ENCODE measurements at regions not wholly inside any gene's neighbourhood (a gene's known extent, or its start where the extent isn't known, plus 50 kb on each side); places are given as distances from the start of the nearest gene placed in this dataset.

DNA sequence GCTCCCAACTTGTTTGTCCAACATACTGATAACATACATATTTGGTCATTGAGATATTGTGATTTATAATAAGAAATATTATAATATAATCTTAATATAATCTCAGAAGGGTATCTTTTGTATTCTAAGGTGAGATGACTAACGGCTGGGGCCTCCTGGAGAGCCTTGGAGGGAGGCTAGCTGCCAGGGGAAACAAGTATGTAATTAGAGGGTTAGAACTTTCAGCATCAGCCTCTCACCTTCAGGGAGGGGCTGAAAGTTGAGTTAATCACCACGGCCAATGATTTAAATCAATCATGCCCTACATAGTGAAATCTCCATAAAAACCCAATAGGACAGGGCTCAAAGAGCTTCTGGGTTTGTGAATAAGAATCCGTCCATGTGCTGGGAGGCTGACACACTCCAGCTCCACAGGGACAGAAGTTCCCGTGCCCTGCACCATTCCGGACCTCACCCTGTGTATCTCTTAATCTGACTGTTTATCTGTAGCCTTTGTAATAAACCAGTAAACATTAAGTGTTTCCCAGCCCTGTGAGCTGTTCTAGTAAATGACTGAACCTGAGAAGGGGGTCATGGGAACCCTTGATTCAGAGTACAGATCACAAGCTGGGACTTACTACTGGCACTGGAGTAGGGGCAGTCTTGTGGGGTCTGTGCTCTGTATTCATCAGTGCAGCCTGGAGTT is 86.3 kb upstream of the STEAP1B start:
- DNase-seq: no peak

DNA sequence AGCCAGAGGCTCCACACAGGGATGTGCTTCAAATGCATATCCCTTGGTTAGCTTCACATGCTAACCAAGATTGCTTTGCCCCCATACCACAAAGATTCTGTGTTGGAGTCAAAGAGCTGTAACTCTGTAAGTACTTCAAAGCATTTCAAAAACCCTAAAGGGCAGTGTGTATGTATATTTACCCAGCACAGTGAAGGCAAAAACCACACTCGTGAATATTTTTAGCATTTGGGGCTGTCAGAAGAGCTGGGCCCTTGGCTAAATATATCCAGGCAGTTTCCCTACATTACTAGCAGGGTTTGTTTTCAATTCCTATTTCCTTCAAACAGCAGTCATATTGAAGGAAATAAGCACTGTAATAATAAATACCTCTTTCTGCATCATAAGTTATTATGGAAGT is 84.2 kb upstream of the STEAP1B start:
- no peak for DNase-seq

DNA sequence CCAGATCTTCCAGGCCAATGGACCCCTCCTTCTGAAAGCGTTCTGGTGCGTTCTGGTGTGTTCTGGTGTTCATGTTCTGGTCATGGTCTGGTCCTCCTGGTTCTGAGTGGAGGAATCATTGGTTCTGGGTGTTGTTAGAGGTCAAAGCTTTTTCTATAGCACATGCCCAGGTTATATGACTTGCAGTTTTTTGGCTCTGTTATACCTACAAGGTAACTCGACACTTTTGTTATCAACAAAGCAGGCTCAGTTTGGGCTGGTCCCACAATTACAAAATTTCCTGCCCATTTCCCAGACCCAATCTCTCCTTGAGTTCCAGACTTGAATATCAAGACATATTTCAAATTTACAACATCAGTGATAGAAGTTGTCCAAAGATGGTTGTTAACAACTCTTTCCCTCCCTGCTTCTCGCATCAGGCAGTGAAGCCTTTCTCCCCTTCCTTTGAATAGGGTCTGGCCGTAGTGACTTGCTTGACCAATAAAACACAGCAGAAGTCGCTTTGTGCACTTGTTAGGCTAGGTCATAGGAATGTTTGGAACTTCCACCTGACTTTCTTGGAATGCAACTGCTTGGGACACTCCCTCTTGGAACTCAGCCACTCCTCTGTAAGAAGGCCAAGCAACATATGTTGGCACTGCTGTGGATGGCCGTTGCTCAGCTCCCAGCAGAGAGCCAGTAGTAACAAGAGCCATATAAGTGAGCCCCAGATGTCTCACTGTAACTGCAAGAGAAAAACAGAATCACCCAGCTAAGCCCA is 83.1 kb upstream of the STEAP1B start:
- peak; percentile 85 for DNase-seq

DNA sequence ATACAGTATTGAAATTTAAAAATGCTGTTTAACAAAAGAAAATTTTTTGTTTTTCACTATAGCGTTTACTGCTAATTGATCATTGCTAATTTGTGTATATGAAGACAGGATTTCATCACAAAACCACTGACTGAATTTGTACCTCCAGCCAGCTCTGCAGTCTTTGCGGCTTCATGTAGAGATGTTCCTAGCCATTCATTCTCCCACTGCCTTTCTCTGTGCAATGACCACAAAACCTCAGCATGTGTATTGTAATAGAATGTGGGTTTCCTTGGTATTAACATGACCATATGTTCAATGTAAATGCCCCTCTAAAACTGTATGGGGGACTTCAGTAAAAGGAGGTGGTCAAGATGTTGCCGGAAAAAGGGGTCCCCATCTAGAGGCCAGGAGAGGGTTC is 81.1 kb upstream of the STEAP1B start:
- peak; percentile 54 for DNase-seq

DNA sequence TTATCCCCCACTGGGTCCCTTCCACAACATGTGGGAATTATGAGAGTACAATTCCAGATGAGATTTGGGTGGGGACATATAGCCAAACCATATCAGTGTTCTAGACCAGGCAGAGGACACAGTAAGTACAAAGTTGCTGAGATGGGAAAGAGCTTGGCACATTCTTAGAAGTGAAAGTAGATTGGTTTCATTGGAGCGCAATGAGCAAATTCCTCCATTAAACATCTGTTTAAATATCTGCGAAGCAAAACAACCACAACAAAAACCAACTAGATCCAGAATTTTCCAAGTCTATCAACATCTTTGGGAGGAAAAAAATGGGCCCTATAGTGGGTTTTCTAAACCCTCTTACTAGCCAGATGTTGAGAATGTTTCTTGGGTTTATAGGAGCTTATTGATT is 80.0 kb upstream of the STEAP1B start:
- no peak for DNase-seq

DNA sequence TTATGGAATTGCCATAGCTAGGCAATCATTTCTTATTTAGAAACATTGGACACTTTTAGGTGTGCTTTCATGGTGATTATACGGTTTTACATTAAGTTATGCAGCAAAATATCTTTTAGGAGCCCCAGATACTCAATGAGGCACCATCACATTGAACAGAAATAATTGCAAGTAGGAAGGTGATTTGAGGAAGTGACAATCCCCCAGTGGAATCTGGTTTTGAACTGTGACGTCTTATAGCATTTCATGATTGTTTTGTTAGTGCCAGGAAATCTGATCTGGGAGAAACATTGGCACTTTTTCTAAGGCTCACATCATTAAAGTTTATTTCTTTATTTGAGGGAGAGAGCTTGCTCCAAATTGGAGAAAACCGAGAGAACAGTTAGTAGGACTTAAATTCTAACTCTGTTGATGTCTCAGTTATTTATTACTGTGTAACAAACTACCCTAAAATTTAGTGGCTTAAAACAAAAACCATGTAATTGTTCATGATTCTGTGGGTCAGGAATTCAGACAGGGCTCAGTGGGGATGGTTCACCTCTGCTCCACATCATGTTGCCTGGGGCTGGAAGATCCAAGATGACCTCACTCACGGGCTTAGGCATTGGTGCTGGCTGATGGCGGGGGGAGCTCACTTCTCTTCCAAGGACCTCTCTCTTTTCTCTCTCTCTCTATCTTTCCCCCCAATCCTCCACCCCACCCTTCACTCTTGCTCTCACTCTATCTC is 78.2 kb upstream of the STEAP1B start:
- peak; percentile 46 for DNase-seq

DNA sequence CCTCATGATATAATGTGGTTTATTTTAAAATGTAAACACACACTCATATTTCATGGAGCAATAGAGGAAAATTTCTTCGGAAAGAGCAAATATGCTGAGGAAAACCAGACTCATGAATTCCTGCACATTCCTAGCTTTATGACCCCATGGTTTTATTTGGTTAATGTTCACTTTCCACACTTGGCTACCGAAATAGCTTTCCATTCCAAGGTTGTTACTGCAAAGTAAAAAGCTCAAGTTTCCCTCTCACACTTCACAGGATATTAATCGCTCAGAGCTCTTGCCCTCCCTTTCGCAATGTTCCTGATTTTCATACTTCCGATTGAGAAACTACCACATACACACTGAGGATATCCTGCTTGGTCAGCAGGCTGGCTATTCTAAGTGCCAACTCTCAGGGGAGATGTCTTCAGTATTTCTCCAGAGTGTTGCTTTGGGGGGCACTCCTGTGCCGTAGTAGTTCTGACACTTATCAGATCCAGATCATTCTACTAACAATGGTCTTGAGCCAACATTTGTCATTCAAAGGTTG is 77.5 kb upstream of the STEAP1B start:
- DNase-seq: peak; percentile 97

DNA sequence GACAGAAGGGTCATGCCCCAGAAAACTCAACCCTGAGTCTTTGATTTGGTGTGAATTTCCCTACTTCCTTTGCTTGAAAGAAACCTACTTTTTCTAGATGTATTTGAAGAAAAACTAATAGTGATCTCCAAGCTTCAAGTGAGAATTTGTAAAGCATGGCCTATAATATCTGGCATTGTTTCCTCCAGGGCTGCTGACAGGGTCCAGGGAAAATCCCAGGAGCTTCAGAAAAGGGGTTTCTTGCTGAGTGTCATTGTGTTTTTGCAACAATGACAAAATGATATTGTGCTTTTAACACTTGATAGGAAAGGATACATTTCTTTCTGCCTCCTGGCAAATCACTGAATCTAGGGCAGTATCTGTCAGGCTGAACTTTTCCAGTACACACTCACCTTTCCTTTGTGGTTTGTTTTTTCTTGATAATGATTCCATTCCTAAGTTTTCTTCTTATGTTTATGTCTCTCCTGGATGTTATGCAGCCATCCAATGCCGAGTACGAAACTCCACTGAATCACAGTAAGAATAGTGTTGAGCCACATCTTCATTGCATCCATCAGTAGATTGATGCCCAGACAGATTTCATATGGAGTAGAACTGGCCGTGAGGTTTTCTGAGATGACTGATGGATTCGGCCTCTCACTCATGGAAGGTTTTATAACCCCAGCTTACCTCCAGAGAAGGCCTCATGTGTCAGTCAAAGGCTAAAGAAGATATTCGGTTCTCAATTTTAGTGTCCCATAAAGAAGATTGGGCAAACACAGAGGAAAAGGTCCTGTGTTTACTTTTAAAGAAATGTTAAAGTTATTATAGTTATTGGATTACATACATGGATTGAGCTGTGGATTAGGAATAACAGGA is 76.9 kb upstream of the STEAP1B start:
- no peak for DNase-seq

DNA sequence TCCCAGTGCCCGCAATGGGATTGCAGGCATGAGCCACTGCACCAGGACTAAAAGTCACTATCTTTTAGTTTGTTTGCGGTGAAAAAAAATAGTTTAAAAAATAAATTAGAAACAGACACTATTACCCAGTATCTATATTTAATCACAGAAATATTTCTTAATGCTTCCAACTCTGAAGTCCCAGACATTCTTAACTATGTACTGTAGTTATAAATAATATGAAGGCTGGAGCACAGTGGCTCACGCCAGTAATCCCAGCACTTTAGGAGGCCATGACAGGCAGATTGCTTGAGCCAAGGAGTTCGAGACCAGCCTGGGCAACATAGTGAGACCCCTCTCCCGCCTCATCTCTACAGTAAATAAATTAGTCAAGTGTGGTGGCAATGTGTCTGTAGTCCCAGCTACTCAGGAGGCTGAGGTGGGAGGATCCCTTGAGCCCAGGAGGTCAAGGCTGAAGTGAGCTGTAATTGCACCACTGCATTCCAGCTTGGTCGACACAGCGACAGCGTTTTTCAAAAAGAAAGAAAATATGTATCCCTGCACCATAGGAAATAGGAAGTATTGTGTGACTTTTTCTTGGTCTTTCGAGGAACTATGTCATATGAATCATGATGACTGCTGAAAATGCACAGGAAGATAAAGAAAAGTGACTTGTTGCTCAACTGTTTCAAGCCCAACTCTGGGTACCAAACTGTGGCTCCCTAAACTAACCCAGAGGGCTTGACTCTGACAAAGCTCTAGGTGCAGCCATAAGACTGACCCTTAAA is 74.9 kb upstream of the STEAP1B start:
- DNase-seq: peak; percentile 55

DNA sequence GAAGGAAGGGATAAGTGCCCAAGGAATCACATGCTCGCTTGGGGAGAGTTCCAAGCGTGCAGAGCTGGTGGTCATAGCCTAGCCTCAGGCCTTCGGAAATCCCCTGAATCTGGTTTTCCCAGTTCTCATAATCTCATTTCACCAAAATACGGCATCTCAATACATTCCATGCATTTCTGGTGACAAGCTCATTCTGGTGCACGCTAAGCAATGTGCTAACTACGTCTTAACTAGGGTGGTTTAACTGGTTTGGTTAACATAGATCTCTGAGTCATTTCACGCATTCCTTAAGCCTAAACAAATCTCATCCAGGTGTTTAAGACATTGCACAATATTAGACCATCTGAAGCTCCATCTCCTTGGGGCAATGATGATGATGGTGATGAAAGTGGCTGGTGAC is 72.9 kb upstream of the STEAP1B start:
- peak; percentile 51 for DNase-seq

DNA sequence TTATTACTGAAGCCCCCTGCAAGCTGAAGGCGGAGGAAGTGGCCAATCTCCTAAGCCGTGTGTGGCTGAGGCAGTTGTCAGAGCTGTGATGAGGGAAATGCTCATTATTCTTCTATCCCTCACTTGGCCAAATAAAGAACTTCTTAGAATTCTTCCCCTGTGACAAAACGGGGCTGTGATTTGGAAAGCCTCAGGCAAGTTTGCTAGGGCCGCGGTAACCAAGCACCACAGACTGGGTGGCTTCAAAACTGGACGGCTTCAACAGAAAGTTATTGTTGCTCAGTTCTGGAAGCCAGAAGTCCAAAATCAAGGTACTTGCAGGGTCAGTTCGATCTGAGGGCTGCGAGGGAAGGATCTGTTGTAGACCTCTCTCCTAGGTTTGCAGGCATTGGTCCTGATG is 72.3 kb upstream of the STEAP1B start:
- peak; percentile 2 for DNase-seq

DNA sequence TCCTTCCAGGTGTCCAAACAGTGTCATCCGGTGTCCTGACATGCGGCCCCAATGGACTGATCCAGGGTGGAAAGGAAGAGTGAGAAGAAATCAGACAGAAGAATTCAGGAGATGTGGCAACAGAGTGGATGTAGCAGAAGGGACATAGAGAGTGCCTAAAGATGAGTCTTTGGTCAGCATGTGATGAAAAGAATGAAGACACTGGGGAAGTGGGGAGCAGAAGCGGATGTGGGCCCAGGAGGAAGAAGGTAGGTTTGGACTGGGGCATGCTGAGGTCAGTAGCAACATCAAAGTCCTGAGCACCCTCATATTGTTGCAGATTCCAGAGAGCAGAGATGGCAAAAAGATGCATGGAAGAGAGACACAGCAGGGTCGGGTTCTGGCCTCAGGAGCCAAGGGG is 71.8 kb upstream of the STEAP1B start:
- DNase-seq: no peak

DNA sequence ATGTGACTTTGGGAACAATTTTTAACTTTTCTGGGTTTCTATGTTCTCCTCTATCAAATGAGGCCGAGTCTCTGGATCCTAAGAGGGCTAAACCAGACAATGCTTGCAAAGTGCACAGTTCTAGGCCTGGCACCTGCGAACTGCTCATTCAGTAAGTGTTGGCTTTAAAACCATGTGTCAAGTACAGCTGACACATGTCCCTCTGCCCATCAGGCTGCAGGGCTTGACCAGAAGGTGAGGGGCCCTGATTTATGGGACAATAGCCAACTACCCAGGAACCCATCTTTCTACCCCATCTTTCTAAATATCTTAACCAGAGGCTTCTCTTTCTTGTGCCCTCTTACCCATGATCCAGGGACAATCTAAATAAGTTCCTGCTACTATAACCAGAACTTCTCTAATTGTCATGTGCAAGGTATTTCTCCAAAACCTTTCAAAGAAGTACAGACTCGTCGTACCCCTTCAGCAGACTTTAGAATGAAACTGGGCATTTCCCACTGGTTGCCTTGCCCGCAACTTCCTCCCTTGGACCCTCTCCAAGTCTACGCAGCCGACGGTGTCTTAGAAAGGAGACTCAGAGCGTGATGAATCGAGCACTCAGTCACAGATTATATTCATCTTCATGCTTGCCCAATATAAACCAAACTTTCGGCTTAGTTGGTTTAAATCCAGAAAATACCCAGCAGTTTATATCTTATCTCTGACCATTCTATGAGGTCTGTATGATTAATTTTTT is 69.8 kb upstream of the STEAP1B start:
- DNase-seq: no peak

DNA sequence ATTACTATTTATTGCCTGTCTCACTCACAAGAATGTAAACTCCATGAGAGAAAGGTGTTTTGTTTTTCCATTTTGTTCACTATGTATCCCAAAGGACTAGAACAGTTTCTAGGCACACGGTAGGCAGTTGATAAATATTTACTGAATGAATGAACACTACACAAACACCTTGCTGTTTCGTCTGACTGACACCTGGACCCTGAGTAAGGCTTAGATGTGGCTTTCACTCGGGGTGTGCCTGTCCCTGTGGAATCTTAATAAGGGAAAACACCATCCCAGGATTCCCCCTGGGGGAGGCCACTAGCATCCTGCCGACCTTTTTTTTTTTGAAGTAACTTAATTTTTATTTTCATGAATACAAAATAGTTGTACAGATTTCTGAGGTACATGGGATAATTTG is 66.6 kb upstream of the STEAP1B start:
- no peak for DNase-seq

DNA sequence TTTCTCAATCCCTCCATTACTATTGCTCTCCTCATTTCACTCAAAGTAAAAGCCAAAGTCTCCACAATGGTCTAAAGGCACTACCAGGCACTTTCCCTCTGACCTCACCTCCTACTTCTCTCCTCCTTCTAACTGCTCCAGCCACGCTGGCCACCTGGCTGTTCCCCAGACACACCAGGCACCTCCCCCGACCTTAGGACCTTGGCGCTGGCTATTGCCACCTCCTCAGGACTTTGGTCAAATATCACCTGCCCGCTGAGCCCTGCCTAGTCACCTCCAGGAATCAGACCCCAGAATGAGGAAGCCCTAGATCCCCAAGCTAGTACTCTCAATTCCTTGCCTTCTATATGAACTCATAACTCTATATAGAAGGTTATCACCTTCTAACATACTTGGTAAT is 66.2 kb upstream of the STEAP1B start:
- no peak for DNase-seq

DNA sequence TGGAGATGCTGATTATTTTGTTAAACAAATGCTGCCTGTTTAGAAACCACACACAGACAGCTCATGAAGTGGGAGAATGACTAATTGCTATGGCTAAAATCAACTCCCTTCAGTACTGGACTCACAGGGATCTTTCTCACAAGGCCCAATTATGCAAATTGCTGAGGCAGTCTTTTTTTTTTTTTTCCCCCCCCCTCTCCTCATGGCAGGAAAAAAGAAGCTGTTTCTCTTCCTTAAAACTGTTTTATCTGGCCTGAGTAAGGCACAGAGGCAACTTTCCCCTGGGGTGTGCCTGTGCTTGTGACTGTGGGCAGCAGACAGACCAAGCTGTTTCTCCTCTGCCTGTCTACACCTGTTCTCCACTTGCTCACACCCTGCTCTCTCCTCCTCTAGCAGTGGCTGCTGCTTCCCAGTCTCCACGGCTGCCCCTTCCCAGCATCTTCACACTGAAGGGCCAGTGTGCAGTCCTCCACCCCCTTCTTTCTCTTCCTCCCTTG is 65.4 kb upstream of the STEAP1B start:
- DNase-seq: peak; percentile 67

DNA sequence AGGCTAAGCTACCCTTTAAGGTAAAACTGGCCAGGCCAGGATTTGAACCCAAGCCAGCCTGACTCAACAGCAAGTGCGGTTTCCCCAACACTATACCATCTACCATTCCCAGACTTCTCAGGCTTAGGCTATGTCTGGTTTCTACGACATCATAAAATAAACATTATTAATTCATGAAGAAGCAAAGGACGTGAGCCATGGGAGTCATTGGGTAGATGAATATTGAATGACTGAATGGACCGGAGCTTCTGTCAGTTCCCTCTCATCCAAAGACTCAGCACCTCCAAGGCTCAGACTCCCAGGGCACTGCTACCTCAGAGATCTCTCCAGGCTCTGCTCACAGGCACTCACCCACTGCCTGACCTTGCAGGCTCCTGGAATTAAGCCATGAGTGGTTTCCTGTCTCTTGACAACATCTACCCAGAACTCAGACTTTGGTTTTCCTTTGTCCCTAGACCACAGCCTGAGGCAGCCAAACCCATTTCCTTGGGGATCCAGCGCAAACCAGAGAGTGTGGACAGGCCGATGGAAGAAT is 64.6 kb upstream of the STEAP1B start:
- DNase-seq: peak; percentile 96

DNA sequence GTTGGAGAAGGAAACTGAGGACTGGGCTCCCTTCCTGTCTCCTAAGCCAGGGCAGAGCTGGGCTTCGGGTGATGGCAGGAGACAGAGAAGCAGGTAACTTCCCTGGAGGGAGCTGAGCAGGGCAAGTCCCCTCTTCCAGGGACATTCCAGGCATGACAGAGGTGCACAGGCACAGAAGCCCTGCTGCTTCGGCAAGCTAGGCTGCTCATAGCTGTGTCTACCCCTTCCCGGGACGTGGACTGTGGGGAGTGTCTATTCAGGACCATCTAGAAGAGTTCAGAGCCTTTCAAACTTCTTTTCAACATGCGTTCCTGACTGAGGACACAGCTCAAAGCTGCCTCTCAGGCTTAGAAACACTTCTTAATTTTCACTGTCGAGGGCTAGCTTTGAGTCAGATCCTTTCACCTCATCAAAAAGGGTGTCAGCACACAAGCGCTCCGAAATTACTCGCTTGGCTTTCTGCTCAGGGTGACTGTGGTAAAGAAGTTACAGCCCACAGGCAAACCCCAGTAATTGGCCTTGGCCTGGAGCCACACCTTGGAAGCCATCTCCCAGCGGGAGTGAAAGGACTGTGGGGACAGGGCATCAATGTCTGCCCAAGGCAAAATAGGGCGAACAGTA is 63.7 kb upstream of the STEAP1B start:
- DNase-seq: peak; percentile 9

DNA sequence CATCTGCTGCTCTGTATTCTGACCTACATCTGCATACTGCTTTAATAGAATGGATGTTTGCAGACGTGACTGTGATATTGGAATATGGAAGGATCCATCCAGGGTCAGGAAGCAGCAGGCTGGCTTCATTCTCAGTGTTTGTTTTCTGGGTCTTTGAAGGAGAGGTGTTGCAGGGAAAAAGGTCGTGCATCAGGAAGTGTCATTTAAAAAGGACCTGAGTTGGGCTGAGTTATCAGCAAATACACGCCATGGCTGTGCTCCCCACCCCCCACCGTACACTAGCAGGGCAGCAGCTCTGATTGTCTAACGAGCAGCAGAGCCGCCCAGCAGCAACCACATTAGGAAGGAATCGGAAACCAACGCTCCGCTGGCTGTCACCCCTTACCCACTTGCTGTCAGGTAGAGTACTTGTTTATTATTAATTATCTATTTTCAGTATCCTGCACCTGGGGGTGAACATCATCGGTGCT is 63.1 kb upstream of the STEAP1B start:
- DNase-seq: no peak

Measured in fibroblast of upper back skin (primary cell).